GM21576 (cell line): ENCODE measurements at regions not wholly inside any gene's neighbourhood (a gene's known extent, or its start where the extent isn't known, plus 50 kb on each side); places are given as distances from the start of the nearest gene placed in this dataset.
"Not testable (repeated sequence)": the region's sequence is repeated elsewhere in the genome, so short reads cannot be mapped to it uniquely, and the experiment has no call there.

Experiments
- ATAC-seq: cut with Tn5 transposase; IDR thresholded peaks from one replicate; pipeline ENCODE4 v1.9.1; 2021; ENCODE audit warnings: mild to moderate bottlenecking, moderate library complexity; ENCODE audit not compliant: unreplicated experiment

DNA sequence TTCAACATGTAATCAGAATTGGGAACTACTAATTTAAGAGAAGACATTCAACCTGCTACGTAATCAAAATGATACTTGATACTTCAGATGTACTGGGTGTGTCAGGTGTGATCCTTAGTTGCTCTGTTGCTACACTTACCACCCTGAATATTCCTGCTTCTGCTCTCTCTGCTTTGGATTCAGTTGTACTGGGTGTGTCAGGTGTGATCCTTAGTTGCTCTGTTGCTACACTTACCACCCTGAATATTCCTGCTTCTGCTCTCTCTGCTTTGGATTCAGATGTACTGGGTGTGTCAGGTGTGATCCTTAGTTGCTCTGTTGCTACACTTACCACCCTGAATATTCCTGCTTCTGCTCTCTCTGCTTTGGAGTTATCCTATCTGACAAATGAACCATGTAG is 290.2 kb downstream of the RAB38 start:
- ATAC-seq: not testable (repeated sequence)

DNA sequence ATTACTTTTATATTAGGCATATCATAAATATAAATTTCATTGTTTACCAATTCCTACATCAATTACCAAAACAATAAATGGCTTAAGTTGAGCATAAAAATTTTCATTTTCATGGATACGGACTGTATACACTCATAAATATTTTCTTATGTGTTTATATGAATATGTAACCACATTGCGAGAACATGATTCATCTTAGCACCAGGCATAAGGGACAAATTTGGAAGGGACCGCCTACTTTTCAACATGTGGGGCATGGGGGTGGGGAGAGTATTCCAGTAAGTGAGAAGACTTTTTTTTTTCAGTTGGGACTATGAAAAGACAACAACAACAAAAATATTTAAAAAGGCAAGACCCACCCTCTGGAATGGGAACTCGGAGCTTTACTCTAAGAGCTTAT is 296.1 kb downstream of the RAB38 start:
- ATAC-seq: no peak

DNA sequence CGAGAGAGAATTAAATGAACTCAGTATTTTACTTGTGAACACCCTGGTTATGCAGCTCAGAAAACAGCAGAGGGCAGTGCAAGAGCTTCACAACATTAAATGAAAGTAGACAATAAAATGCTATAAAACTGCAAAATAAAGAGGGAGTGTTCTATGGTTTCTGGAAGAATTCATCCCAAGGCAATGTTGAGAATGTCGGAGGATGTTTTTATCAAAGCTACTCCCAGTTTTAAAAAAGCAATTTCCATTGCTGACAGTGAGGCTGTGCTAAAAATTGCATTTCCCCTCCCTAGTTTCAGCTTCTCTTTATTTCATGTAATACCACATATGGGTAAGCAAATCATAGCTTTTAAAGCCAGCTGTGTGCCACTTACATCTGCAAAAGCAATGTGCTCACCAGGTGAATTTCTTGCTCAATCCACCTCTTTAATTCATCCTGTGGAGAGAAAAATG is 296.8 kb downstream of the RAB38 start:
- ATAC-seq: no peak

DNA sequence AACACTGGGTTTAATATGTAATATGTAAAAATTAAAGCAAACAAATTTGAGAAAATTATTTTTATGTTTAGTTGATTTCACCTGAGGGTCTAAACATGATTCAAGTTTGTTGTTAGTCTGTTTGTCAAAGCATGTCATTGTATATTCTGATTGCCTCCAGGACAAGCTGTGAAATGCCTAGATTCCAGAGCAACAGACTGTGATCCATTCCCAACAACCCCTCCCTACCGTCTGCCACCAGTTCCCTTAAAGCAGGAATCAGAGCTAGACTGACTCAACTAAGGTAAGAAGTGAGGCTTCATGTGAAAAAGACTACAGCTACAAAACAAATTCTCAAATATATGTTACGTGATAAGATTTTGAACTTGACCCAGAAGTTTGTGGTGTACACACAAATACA is 304.2 kb downstream of the RAB38 start:
- no peak for ATAC-seq

DNA sequence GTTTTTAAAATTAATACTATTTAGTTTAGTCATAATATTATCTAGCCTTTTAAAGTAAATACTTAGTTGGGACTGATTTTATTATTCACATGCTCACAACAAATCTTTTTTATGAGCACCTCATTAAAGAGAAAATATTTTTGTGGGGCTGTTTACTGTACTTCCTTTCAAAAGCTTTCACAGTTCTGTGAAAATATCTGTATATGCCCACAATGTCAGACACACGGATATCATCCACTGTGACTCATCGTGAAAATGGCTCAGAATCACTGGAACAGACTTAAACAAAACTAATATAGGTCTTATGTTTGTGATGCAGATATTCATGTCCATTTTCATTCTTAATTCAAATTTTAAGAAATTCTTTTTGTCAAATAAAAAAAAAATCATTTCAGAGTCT is 305.2 kb downstream of the RAB38 start:
- ATAC-seq: no peak

DNA sequence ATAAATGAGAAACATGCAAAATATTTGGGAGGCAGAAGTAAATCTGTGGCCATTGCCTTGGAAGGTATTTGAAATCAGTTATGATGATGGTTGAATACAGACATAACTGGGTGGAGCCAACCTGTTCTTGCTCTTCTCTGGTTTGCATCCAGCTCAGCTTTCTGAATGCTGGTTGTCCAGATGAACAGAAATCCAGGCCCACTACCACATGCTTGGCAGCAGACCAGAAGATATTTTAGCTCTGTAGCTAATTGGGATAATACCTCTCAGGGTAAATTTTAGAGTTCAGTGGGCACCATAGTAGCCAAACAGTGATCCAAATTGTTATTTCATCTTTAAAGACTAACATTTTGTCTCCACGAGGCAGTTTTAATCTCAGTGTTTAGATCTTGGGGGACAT is 308.3 kb downstream of the RAB38 start:
- ATAC-seq: no peak

DNA sequence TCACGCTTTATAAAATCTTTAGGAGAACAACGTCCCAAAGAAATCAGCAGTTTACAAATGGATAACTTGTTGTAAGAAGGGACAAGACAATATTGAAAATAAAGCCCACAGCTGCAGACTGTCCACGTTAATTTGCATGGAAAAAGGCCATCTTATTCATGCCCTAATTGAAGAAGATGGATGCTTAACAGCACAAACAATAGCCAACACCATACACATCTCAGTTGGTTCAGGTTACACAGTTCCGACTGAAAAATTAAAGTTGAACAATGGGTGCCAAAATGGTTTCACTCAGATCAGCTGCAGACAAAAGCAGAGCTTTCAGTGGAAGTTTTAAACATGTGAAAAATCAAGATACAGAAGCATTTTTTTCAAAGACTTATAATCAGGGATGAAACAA is 314.2 kb downstream of the RAB38 start:
- no peak for ATAC-seq

DNA sequence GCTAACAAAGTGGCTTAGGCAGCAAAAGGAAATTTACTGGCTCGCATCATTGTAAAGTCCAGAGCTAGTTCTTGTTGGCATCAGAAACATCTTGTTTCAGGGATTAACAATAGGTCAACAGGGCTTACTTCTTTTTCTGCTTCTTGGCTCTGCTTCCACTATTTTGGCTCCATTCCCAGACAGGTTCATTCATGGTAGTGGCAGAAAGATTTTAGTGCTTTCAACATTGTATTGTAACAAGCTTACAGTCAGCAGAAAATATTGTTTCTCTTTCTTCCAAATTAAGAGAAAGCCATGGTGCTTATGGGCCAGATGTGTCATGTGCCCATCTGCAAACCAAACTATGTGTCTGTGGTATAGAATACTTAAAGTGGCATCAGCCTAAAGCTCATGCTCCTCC is 315.6 kb downstream of the RAB38 start:
- ATAC-seq: no peak

DNA sequence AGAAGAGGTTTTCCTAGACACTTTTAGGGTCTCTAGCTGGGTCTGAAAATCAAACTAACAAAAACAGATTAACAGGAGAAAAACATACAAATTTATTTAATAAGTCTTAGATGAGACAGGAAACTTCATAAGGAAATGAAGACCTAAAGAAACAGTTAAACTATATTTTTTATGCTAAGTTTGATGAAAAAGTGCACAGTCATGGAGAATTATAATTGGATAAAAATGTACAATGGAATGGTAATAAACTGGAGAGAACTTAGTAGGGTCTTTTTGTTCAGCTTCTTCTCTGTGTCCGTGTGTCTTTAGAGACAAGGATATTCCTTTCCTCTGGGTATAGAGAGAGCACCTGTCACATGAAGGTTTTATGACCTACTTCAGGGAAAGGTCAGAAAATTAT is 323.4 kb downstream of the RAB38 start:
- no peak for ATAC-seq

DNA sequence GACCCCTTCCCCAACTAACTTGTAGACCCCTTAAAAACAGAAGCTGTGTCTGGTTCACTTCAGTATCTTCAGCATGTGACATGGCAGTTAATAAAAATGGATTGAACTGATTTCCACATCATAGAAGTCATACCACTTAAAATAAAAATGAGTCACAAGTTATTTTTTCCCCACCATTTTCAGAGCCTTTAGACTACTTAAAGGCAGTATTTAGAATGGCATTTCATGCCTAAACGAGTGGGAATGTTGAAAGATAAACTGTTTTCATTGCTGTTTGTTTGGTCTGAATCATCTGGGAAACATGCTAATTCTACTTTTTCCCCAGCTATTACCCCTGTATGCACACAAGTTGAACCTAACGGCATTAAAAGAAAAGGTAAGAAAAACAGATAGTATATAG is 324.0 kb downstream of the RAB38 start:
- ATAC-seq: no peak

DNA sequence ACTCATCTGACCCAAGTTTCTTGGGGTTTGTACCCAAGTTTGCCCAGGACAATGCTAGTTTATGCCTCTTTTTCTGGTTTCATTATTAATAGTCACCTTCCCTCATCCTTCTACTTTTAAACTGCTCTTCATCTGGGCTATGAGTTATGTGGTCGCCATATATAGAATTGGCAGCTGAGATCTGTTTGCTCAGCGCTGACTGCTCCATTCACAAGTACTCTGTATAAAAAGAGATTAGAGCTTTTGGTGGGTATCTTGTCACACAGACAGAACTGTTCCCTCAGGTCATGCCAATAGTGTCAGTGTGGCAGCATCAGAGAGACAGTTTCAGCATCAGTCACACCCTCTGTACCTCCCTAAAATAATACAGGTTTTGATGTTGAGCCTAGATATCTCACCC is 326.0 kb downstream of the RAB38 start:
- ATAC-seq: no peak

DNA sequence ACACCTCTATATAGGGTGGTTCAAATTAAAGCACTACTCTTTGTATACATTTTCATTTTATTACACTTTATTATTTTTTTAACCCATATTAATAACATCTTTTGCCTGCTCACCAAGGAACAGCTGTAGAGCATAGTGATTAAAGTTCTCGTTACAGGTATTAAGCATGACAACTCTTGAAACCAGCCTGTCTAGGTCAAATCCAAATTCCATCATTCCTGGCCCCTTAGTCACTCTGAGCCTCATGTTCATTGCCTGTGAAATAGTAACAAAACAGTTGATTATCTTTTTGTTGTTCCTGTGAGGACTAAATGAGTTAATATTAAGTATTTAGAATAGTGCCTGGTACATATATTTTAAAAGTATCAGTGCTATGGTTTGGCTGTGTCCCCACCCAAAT is 334.5 kb downstream of the RAB38 start:
- ATAC-seq: no peak

DNA sequence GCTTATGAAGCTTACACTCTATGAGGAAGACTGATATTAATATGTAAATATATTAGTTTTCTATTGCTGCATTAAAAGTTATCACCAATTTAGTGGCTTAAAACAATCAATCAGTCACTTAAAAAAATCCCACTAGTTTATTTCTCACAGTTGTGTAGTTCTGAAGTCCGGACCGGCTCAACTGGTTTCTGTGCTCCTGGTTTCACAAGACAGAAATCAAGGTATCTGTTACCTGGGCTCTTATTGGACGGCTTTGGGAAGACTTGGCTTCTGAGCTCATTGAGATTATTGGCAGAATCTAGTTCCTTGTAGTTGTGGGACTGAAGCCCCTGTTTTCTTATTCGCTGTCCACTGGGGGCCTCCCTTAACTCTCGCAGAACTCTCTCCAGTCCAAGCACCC is 343.0 kb downstream of the RAB38 start:
- ATAC-seq: no peak

DNA sequence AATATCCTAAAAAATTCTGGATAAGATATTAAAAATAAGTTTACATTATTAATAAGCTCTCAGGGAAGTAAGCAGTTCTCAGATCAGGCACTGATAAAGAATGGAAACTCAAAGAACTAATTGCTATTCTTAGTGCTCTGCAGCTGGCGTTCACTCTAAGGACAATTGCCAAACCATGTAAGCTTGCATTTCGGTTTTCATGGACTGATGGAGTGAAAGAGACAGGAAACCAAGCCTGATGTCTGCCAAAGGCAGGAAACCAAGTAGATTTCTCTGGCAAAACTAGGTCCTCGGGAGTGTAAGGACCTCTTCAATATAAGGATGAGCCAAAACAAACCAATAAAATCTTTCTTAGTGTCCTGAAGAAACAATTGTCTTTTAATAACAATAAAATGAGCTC is 355.2 kb downstream of the RAB38 start:
- no peak for ATAC-seq

DNA sequence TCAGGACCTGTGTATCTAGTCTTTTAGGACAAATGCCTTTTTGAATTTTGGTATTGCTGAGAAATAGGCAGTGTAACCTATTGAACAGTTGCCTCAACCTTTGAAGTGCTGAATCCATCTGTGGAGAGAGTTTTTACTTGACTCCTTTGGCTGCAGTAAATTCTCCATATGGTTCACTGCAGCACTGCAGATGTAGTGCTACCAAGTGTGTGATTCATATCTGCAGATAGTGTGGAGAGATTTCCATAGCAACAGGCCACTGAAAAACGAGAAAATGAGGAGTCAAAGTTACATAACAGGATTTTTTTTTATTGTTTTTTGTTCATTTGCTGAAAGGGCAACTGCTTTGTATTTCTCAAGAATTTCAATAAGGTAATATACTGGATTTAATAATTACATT is 356.1 kb downstream of the RAB38 start:
- ATAC-seq: no peak

DNA sequence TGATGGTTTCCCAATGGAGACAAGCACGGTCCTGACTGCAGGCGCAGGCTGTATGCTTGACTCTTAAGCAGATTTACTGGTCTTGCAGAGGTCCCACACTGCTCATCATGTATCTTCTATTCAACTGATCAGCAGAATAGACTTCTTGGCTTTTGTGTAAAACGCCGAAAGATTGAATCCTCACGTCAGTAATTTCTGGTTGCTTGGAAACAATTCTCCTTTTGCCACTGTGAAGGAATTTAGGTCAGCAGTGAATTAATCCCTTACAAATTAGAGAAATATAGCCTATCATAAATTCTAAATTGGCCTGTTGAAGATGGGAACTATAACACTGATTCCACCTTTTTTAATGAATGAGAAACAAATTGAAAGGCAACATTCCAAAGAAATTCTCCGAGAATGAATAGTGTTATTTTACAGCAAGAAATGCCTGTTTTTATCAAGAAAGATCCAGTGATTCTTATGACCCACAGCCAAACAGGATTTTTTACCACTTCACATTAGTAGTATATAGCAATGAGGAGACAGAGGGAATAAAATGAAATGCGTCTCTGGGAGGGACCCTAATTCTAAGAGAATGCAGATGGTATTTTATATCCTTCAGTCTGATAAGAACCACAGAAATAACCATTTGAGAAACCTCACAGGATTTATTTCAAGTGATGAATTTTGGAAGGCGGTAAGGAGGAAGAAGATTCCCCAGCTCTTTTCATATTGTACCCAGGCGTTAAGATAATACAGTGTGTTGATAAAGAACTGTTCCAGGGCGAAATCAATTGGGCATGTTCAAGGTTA is 362.5 kb downstream of the RAB38 start:
- no peak for ATAC-seq

DNA sequence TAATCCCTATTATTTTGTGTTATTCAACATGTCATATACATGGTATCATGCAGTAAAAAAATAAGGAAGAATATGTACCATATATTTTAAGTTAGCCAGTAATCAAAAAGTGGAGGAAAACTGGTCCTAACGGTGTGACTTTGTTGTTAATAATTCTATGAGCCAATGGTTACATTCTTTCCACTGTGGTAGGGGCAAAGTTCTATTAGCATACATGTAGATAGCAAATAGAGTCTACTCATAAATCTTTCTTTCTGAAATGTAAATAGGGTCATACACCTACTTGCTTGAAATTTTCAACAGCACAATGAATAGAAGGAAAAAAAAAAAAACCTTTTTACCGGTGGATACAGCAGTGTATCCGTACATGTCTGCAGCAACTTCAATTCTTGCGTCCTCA is 364.8 kb downstream of the RAB38 start:
- ATAC-seq: no peak

DNA sequence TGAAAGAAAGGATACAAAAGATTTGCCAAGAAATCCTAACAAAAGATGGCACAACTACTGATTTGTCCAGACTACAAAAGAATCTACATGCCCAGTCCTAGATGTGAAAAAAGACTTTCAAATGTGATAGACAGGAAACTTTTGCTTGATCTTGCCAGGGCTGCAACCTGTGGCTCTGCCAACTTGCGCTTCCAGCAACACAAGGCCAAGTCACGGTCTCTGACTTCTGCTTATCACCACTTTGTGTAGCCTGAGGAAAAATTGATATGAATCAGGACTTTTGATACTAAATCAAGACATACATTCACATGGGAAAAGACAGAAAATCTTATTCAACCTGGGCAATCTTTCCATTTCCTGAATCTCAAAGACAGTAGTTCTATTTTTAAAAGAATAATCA is 366.0 kb downstream of the RAB38 start:
- ATAC-seq: no peak

DNA sequence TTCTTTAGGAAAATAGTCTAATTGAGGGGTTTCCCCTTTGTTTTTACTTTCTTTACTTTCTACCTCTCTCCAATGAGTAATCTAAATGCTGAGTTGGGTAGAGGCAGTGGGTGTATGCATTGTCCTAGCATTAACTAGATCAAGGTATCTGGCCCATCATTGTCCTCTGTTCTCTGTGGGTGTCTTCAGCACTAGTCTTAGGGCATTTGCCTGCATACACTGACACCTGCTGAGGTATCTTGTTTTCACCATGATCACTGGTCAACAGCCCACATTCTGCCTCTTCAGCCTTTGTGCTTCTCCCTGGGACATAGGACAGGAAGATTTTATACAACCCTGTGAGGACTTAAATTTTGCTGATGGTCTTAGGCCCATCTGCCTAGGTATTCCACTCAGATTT is 371.1 kb downstream of the RAB38 start:
- ATAC-seq: no peak

DNA sequence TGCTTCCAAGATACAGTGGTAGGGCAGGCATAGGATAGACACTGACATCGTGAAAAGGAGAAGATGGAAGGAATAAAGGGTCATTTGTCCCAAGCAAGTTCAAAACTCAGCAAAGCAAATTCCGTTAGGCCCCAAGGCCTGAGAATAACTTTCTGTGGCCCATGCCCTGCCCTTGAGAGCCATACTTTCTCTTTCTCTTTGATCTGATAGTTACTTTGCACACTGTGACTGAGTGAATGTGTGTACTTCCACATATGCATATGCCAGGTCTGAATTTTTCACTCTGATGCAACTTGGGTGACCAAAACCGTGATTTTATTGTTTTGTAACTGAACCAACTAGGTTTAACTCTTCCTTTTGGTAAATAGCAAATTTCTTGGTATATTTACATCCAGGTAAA is 371.5 kb downstream of the RAB38 start:
- ATAC-seq: no peak

DNA sequence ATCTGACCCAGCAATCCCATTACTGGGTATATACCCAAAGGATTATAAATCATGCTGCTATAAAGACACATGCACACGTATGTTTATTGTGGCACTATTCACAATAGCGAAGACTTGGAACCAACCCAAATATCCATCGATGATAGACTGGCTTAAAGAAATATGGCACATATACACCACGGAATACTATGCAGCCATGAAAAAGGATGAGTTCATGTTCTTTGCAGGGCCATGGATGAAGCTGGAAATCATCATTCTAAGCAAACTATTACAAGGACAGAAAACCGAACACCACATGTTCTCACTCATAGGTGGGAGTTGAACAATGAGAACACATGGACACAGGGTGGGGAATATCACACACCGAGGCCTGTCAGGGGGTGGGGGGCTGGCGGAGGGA is 390.4 kb downstream of the RAB38 start:
- ATAC-seq: not testable (repeated sequence)

DNA sequence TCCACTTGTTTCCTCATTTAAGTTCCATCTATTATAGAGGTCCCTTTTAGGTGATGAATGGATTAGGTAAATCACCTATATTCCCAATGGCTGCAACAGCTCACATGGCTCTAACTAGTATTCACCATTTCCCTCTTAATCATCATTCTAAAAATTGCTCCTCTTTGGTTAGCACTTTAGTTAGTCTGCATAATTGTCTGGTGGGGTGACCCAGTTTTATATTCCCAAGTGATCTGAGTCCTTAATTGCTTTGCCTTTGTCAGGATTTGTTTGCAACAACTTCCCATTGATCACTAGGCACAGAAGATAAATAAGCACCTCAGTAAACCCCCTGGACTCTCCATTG is 395.2 kb downstream of the RAB38 start:
- no peak for ATAC-seq
